Gastrocnemius medialis (tissue), 4 donors: ENCODE measurements at regions not wholly inside any gene's neighbourhood (a gene's known extent, or its start where the extent isn't known, plus 50 kb on each side); places are given as distances from the start of the nearest gene placed in this dataset.

Experiments
- ATAC-seq, 2 donors: fragments of 150-250 bp; one replicate each; pipeline ENCODE4 v1.9.1; 2016
- DNase-seq, 2 donors: peaks; one replicate each; pipeline ENCODE4 v3.0.0-alpha.2; 2019
- H3K27ac ChIP-seq, 4 donors: fragments of 200-600 bp; sonication (generic); 1 replicate in 1 of 4; 2 replicates in 3 of 4; pipeline ENCODE4 v1.5.1; 2016 to 2018; ENCODE audit warnings: mild to moderate bottlenecking in 2 of 4, moderate library complexity in 1 of 4
- H3K27me3 ChIP-seq, 3 donors: fragments of 200-600 bp; sonication (generic) in 2 of 3; 1 replicate in 1 of 3; 2 replicates in 2 of 3; pipeline versions ENCODE4 v1.5.1 to v1.6.0; 2016 to 2019; ENCODE audit warnings: mild to moderate bottlenecking in 1 of 3, moderate library complexity in 1 of 3
- H3K36me3 ChIP-seq, 2 donors: fragments of 200-600 bp; sonication (generic) in 1 of 2; one replicate each; pipeline ENCODE4 v1.5.1; 2017 to 2018
- H3K4me1 ChIP-seq, 2 donors: fragments of 200-600 bp; sonication (generic) in 1 of 2; one replicate each; pipeline ENCODE4 v1.5.1; 2016 to 2017; ENCODE audit warnings: mild to moderate bottlenecking in 2 of 2
- H3K4me3 ChIP-seq, 4 donors: fragments of 200-600 bp; sonication (generic) in 3 of 4; 1 replicate in 1 of 4; 2 replicates in 3 of 4; pipeline ENCODE4 v1.5.1; 2016 to 2019; ENCODE audit warnings: mild to moderate bottlenecking in 2 of 4
- H3K9me3 ChIP-seq, 3 donors: fragments of 200-600 bp; sonication (generic) in 2 of 3; 1 replicate in 1 of 3; 2 replicates in 2 of 3; pipeline ENCODE4 v1.5.1; 2016 to 2019
- POLR2A ChIP-seq, 2 donors: fragments of 450-650 bp; IDR thresholded peaks; one replicate each; pipeline ENCODE4 v1.6.1; 2017; ENCODE audit warnings: antibody characterized with exemption in 2 of 2, mild to moderate bottlenecking in 2 of 2, moderate library complexity in 2 of 2
- in situ Hi-C, 4 donors: fragments of 200-750 bp; cut with MboI; loops; one replicate each; pipeline versions ENCODE4 v1.15.0 to v1.8.0; 2017; ENCODE audit warnings: low sequenced_read_pairs in 4 of 4
- intact Hi-C: fragments of 100-400 bp; cut with DNase I; formaldehyde crosslinking; loops from one replicate; pipeline ENCODE4 v1.15.1; 2023; ENCODE audit warnings: low total_unique reads
- TF ChIP-seq, protein P1 (sequence below), 5 experiments: fragments of 450-650 bp in 3 of 5; fragments of 200-600 bp in 2 of 5; sonication (generic) in 2 of 5; IDR thresholded peaks in 4 of 5; conservative IDR thresholded peaks in 1 of 5; 1 replicate in 4 of 5; 2 replicates in 1 of 5; pipeline ENCODE4 v1.5.1; 2016 to 2019; ENCODE audit warnings: antibody characterized with exemption in 5 of 5, mild to moderate bottlenecking in 3 of 5, moderate library complexity in 3 of 5

DNA sequence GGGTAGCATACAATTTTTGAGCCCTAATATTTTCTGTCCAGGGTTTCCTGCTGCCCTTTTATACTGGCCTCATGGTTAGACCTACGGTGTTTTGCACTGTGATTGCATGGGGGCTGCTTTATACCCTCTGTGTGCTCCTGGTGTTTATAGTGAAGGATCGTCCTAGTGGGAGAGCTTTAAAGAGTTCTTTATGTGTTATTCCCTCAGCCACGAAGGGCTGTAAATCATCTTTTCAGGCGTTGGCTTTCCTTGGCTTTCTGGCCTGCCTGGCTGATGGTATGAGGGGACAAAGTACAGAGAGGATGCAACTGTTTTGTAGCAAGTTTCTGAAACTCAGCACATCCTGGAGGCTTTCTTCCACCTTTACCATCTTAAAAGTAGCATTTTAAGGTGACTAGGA is 464.3 kb downstream of the EPM2A start:
- no peak for ATAC-seq
- no peak overlapping the region for H3K27ac ChIP-seq
- no peaks in the 10 kb centered on the region for H3K27me3 ChIP-seq
- H3K4me1 ChIP-seq: no peaks in the 10 kb centered on the region
- in situ Hi-C loops (no loop called here), intact Hi-C loops (no loop called here)
- H3K9me3 ChIP-seq: no peaks in the 10 kb centered on the region
- DNase-seq: no peak
- H3K4me3 ChIP-seq: no peak overlapping the region
- no peak for TF ChIP-seq POLR2A (IDR thresholded peaks at IDR 0.05)
- TF ChIP-seq, protein P1, sequence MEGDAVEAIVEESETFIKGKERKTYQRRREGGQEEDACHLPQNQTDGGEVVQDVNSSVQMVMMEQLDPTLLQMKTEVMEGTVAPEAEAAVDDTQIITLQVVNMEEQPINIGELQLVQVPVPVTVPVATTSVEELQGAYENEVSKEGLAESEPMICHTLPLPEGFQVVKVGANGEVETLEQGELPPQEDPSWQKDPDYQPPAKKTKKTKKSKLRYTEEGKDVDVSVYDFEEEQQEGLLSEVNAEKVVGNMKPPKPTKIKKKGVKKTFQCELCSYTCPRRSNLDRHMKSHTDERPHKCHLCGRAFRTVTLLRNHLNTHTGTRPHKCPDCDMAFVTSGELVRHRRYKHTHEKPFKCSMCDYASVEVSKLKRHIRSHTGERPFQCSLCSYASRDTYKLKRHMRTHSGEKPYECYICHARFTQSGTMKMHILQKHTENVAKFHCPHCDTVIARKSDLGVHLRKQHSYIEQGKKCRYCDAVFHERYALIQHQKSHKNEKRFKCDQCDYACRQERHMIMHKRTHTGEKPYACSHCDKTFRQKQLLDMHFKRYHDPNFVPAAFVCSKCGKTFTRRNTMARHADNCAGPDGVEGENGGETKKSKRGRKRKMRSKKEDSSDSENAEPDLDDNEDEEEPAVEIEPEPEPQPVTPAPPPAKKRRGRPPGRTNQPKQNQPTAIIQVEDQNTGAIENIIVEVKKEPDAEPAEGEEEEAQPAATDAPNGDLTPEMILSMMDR (IDR thresholded peaks at IDR 0.05 in 4 of 5, conservative IDR thresholded peaks at IDR 0.05 in 1 of 5): no peak
- no peaks in the 10 kb centered on the region for H3K36me3 ChIP-seq

- no peak for DNase-seq
- ATAC-seq: no peak
Observed at GRCh38 chr6:145271577-145271976, 463.7 kb downstream of the EPM2A start.

GRCh38 chr6:145272246-145272645 is 463.1 kb downstream of the EPM2A start:
- DNase-seq (no peak), ATAC-seq (no peak)

More at GRCh38 chr6:145271577-145271976, 463.7 kb downstream of the EPM2A start:
- H3K4me3 ChIP-seq: no peak overlapping the region
- H3K27ac ChIP-seq: no peak overlapping the region
- TF ChIP-seq POLR2A (IDR thresholded peaks at IDR 0.05): no peak
- TF ChIP-seq, protein P1 (IDR thresholded peaks at IDR 0.05 in 4 of 5, conservative IDR thresholded peaks at IDR 0.05 in 1 of 5): no peak
- no peaks in the 10 kb centered on the region for H3K36me3 ChIP-seq
- intact Hi-C loops (no loop called here), in situ Hi-C loops (no loop called here)
- no peaks in the 10 kb centered on the region for H3K9me3 ChIP-seq
- no peaks in the 10 kb centered on the region for H3K27me3 ChIP-seq
- no peaks in the 10 kb centered on the region for H3K4me1 ChIP-seq

GRCh38 chr6:145273136-145273535 is 462.2 kb downstream of the EPM2A start:
- no peak overlapping the region for H3K4me3 ChIP-seq
- no peak overlapping the region for H3K27ac ChIP-seq
- TF ChIP-seq POLR2A (IDR thresholded peaks at IDR 0.05): no peak
- TF ChIP-seq, protein P1 (IDR thresholded peaks at IDR 0.05 in 4 of 5, conservative IDR thresholded peaks at IDR 0.05 in 1 of 5): no peak
- no peaks in the 10 kb centered on the region for H3K27me3 ChIP-seq
- H3K36me3 ChIP-seq: no peaks in the 10 kb centered on the region
- no peaks in the 10 kb centered on the region for H3K4me1 ChIP-seq
- ATAC-seq: no peak
- DNase-seq: no peak
- intact Hi-C loops: no loop called here
- in situ Hi-C loops: no loop called here
- no peaks in the 10 kb centered on the region for H3K9me3 ChIP-seq

More at GRCh38 chr6:145272246-145272645, 463.1 kb downstream of the EPM2A start:
- H3K9me3 ChIP-seq: no peaks in the 10 kb centered on the region
- H3K27me3 ChIP-seq: no peaks in the 10 kb centered on the region
- no peak for TF ChIP-seq POLR2A (IDR thresholded peaks at IDR 0.05)
- intact Hi-C loops: no loop called here
- in situ Hi-C loops: no loop called here
- H3K27ac ChIP-seq: no peak overlapping the region
- H3K4me3 ChIP-seq: no peak overlapping the region
- H3K4me1 ChIP-seq: no peaks in the 10 kb centered on the region
- no peaks in the 10 kb centered on the region for H3K36me3 ChIP-seq

GRCh38 chr6:145274083-145274482 is 461.2 kb downstream of the EPM2A start:
- DNase-seq (no peak), ATAC-seq (no peak)
- Histone ChIP-seq H3K4me1 (no peaks in the 10 kb centered on the region), H3K4me3 (no peak overlapping the region), H3K27ac (no peak overlapping the region), H3K36me3 (no peaks in the 10 kb centered on the region), H3K9me3 (no peaks in the 10 kb centered on the region), H3K27me3 (no peaks in the 10 kb centered on the region)
- intact Hi-C loops: no loop called here
- TF ChIP-seq, protein P1 (IDR thresholded peaks at IDR 0.05 in 4 of 5, conservative IDR thresholded peaks at IDR 0.05 in 1 of 5): no peak
- no peak for TF ChIP-seq POLR2A (IDR thresholded peaks at IDR 0.05)
- in situ Hi-C loops: no loop called here
